Mucosa of descending colon (tissue), 3 donors: ENCODE measurements at regions not wholly inside any gene's neighbourhood (a gene's known extent, or its start where the extent isn't known, plus 50 kb on each side); places are given as distances from the start of the nearest gene placed in this dataset.

Experiments
- ATAC-seq: fragments of 200-7000 bp; cut with Tn5 transposase; one replicate; pipeline ENCODE4 v1.9.1; 2020; ENCODE audit warnings: mild to moderate bottlenecking, moderate library complexity
- DNase-seq, 3 donors: peaks; one replicate each; pipeline ENCODE4 v3.0.0-alpha.2; 2020
- H3K36me3 ChIP-seq: fragments of 200-600 bp; one replicate; pipeline ENCODE4 v1.8.0; 2021; ENCODE audit warnings: low read depth, mild to moderate bottlenecking
- H3K4me1 ChIP-seq: fragments of 200-600 bp; one replicate; pipeline ENCODE4 v1.8.0; 2021; ENCODE audit warnings: low read depth, mild to moderate bottlenecking
- H3K4me3 ChIP-seq: fragments of 200-600 bp; one replicate; pipeline ENCODE4 v1.8.0; 2021; ENCODE audit warnings: mild to moderate bottlenecking
- H3K9me3 ChIP-seq: fragments of 200-600 bp; one replicate; pipeline ENCODE4 v1.8.0; 2021; ENCODE audit warnings: mild to moderate bottlenecking
- intact Hi-C, 2 donors: fragments of 100-400 bp; cut with DNase I in 1 of 2; cut with micrococcal nuclease in 1 of 2; formaldehyde crosslinking; loops; one replicate each; pipeline versions ENCODE4 v1.11.0 to v1.11.1; 2022; cut with DNase I, micrococcal nuclease
- TF ChIP-seq, protein P1 (sequence below): fragments of 200-600 bp; IDR thresholded peaks from one replicate; pipeline ENCODE4 v1.8.0; 2022; ENCODE audit warnings: antibody characterized with exemption, mild to moderate bottlenecking
- donor health status: DM: no; HTN: no; CAD: no; lungs with moderate emphysema.
- donor health status: DM: no; HTN: no; CAD: no.
- donor health status: DM: no; HTN: yes; CAD: no.

- Histone ChIP-seq H3K36me3 (no peaks in the 10 kb centered on the region), H3K4me3 (no peak overlapping the region), H3K9me3 (no peaks in the 10 kb centered on the region), H3K4me1 (no peaks in the 10 kb centered on the region)
- intact Hi-C loops: no loop called here
- TF ChIP-seq, protein P1, sequence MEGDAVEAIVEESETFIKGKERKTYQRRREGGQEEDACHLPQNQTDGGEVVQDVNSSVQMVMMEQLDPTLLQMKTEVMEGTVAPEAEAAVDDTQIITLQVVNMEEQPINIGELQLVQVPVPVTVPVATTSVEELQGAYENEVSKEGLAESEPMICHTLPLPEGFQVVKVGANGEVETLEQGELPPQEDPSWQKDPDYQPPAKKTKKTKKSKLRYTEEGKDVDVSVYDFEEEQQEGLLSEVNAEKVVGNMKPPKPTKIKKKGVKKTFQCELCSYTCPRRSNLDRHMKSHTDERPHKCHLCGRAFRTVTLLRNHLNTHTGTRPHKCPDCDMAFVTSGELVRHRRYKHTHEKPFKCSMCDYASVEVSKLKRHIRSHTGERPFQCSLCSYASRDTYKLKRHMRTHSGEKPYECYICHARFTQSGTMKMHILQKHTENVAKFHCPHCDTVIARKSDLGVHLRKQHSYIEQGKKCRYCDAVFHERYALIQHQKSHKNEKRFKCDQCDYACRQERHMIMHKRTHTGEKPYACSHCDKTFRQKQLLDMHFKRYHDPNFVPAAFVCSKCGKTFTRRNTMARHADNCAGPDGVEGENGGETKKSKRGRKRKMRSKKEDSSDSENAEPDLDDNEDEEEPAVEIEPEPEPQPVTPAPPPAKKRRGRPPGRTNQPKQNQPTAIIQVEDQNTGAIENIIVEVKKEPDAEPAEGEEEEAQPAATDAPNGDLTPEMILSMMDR: no peak
- DNase-seq: no peak
- peak; percentile 43 for ATAC-seq
Measured at GRCh38 chr4:123495530-123495929, 98.9 kb downstream of the SPRY1 start.

DNA sequence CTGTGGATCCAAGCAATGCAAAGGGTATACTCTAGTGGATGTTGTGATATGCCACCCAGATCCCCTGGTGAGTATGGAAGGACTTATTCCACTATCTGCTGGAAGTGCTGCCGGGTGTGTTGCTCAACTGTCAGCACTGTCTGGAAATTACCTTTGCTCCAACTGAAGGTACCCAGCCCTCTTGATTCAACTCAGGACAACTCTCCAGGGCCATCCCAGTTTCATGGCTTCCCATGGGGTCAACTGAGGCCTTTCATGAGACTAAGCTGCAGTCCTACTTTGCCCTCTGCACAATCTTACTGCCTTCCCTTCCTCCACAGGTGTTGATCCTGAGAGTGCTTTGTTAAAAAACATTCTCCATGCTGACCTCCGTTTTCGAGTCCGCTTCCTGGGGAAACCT lies 99.8 kb downstream of the SPRY1 start:
- TF ChIP-seq, protein P1: no peak
- Histone ChIP-seq H3K9me3 (no peaks in the 10 kb centered on the region), H3K36me3 (no peaks in the 10 kb centered on the region), H3K4me3 (no peak overlapping the region), H3K4me1 (no peaks in the 10 kb centered on the region)
- DNase-seq: no peak
- ATAC-seq: peak; percentile 22
- intact Hi-C loops: no loop called here

- no peaks in the 10 kb centered on the region for H3K36me3 ChIP-seq
- DNase-seq: no peak
- H3K9me3 ChIP-seq: no peaks in the 10 kb centered on the region
- no peaks in the 10 kb centered on the region for H3K4me1 ChIP-seq
- no peak overlapping the region for H3K4me3 ChIP-seq
- TF ChIP-seq, protein P1: no peak
- intact Hi-C loops: no loop called here
- no peak for ATAC-seq
Measured at GRCh38 chr4:123497340-123497739, 100.7 kb downstream of the SPRY1 start.

DNA sequence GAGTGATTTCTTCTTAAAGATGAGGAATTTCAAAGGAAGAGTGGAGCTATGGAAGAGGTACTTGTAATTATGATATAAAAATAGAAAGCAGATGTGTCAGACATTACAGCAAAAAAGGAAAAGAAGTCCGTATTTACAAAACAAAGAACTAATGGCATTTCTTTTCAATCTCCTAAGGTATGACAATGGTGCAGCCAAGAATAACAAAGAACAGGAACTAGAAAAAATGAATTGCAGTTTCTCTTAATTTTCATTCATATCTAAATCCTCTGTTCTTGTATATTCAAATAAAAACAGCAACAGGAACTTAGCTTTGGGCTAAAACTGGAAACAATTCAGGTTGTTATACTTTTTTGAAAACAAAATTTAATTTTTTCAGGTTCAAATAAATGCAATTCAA lies 105.1 kb downstream of the SPRY1 start:
- no peak overlapping the region for H3K4me3 ChIP-seq
- TF ChIP-seq, protein P1: no peak
- no peak for DNase-seq

GRCh38 chr4:123503698-123504363 lies 107.2 kb downstream of the SPRY1 start:
- H3K9me3 ChIP-seq: no peaks in the 10 kb centered on the region
- TF ChIP-seq, protein P1: no peak
- intact Hi-C loops: loop anchor here in 1 of 2 donors (10.0 kb wide), 1 partner anchor 89 kb away; no protein-coding TSS in a partner anchor
- ATAC-seq: peak; percentile 24
- DNase-seq: no peak
- no peaks in the 10 kb centered on the region for H3K36me3 ChIP-seq
- no peak overlapping the region for H3K4me3 ChIP-seq
- H3K4me1 ChIP-seq: no peaks in the 10 kb centered on the region

More for the DNA sequence above, 105.1 kb downstream of the SPRY1 start:
- Histone ChIP-seq H3K4me1 (no peaks in the 10 kb centered on the region), H3K36me3 (no peaks in the 10 kb centered on the region), H3K9me3 (no peaks in the 10 kb centered on the region)
- ATAC-seq: no peak
- intact Hi-C loops: loop anchor here in 1 of 2 donors (10.0 kb wide), 1 partner anchor 87 kb away; no protein-coding TSS in a partner anchor
